GM21737 (cell line): ENCODE measurements at regions not wholly inside any gene's neighbourhood (a gene's known extent, or its start where the extent isn't known, plus 50 kb on each side); places are given as distances from the start of the nearest gene placed in this dataset.
"Not testable (repeated sequence)": the region's sequence is repeated elsewhere in the genome, so short reads cannot be mapped to it uniquely, and the experiment has no call there.

Experiments used
- ATAC-seq: cut with Tn5 transposase; IDR thresholded peaks from one replicate; pipeline ENCODE4 v1.9.1; 2021; ENCODE audit warnings: mild to moderate bottlenecking, moderate library complexity; ENCODE audit not compliant: unreplicated experiment

DNA sequence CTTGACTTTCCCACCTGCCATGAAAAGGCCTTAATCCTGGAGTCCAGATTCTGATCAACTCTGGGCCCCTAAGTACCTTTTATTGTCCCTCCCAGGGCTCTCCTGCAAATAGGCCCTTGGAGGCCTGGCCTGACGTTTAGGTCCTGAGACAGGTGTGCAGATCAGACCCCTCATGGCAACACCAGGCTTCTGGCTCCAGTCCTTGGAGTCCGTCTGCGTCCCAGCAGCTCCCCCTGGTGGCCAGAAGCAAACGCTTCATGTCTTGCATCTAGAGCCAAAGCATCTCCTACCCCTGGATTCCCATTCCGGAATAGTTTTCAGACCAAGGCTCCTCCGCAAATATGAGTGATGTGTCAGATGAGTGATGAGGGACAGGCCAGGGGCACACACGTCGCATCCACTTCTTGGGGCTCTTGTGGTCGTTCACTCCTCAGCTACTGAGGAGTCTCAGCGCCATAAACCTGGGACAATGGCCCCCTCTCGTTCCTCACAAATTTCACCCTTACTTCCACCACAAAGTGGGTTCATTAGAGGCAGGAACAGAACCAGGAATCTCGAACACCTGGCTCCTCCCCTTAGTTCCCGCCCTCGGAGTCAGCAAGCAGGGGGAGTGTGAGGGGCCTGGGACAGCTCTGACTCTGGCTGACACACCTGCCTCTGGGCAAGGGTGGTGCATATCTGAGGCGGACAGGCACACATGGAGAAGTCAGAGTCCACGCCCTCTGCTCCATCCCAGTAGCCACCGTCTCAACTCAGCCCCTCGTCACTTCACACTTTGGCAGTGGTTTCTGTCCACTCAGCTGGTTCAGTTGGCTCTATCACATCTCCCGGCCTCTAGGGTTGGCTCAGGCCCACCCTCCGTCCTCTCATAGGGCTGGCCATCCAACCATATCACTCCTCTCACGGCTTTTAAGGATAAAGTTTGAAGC, 77.9 kb upstream of the PWP1 start:
- no peak for ATAC-seq

DNA sequence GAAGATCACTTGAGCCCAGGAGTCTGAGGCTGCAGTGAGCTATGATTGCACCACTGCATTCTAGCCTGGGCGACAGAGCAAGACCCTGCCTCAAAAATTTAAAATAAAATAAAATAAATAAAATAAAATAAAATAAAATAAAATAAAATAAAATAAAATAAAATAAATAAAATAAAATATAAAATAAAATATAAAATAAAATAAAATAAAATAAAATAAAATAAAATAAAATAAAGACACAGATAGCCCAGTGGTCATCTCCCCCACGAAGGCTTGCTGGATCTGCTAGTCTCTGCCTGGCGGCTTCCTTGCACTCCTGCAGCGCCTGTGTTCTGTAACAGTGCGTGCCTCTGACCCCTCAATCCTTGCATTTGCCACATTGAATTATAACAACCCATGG, 76.8 kb upstream of the PWP1 start:
- ATAC-seq = not testable (repeated sequence)

DNA sequence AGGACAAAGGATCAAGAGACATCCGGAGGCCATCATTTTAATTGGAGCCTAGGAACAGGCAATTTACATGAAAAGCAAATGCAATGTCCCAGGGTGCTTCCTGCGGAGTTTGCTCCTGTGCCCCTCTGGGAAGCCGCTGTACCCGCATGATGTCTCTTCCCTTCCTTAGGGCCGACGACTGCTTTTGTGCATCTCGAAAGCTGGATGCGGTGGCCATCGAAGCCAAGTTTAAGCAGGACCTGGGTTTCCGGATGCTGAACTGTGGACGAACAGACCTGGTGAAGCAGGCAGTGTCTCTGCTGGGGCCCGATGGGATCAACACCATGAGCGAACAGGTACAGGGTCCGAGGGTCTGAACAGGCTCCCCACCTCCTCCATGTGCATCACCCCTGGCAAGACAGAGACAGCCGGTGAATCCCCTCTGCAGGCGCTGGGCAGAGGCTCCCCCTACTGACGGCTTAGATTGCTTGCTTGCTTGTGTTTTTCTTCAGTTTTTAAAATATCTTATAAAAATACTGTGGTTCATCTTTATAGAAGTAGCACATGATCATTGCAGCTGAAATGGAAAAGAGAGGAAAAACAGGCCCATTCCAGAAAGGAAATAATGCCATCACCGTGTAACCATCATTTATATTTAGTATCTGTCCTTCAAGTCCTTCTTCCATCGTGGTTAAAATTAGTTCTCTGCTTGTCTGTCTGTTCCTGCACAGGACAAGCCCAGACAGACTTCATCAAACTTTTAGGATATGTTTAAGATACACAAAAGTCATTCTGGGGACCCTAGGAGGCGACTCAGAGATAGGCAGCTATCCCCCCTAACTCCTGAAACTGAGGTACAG, 75.4 kb upstream of the PWP1 start:
- no peak for ATAC-seq

DNA sequence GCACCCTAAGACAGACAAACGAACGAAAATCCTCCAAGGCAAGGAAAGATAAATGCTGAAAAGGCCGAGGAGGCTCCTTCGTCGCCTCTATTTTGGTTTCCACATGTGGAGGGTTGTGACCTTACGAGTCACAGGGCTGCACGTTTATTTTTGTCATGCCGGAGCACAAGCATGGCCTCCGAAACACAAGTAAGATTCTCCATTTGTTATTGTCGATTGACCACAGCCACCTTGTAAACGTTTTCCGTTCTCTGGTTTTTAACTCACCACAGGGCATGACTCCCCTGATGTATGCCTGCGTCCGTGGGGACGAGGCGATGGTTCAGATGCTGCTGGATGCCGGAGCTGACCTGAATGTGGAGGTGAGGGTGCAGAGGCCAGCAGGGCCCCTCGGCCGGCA, 73.1 kb upstream of the PWP1 start:
- no peak for ATAC-seq

DNA sequence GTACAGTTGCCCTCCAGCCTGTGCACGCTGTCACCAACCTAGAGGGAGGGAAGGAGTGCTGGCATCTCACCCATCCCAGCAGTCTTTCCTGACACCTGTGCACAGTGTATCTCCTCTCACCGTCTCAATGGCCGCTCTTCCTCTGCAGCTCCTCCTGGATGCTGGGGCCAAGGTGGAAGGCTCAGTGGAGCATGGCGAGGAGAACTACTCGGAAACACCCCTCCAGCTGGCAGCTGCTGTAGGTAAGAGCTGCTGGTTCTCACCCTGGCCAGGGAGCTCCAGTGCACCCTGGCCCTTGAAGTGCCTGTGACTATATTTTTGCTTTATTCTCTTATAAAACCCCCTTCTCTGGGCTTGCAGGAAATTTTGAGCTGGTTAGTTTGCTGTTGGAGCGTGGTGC, 68.7 kb upstream of the PWP1 start:
- no peak for ATAC-seq

DNA sequence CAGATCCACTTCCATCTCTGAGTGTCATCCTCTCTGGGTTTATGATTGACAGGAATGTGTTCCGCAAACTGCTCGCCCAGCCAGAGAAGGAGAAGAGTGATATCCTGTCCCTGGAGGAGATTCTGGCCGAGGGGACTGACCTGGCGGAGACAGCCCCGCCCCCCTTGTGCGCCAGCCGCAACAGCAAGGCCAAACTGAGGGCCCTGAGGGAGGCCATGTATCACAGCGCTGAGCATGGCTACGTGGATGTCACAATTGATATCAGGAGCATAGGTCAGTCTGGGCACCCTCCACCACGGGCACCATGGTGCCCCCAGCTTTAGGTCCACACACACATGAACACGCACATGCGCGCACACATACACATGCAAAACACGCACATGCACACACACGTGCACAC, 67.5 kb upstream of the PWP1 start:
- no peak for ATAC-seq

DNA sequence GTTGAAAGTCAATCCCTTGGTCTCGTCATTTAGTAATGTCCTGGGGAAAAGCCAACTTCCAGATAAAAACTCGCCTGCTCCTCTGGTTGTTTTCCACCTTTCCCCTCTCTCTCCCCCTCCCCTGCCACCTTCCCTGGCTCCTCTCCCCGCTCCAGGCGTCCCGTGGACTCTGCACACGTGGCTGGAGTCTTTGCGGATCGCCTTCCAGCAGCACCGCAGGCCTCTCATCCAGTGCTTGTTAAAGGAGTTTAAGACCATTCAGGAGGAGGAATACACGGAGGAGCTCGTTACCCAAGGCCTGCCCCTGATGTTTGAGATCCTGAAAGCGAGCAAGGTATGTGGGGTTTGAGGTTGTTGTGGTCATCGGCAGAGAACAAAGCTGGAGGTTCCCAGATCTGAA, 65.8 kb upstream of the PWP1 start:
- no peak for ATAC-seq

DNA sequence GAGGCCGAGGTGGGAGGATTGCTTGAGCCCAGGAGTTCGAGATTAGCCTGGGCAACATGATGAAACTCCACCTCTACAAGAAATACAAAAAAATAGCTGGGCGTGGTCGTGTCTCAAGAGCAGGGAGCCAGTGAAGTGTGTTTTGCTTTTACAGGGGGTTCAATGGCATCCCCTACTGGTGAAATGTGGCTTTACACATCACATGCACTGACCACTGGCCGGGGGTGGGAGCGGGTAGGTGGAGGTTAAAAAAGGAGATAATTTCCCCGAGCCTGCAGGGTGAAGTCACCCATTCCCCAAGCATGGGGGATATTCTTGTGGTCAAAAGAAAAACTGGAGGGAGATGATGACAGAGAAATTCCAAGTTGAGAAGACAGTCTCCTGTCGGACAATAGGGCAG, 63.6 kb upstream of the PWP1 start:
- no peak for ATAC-seq

DNA sequence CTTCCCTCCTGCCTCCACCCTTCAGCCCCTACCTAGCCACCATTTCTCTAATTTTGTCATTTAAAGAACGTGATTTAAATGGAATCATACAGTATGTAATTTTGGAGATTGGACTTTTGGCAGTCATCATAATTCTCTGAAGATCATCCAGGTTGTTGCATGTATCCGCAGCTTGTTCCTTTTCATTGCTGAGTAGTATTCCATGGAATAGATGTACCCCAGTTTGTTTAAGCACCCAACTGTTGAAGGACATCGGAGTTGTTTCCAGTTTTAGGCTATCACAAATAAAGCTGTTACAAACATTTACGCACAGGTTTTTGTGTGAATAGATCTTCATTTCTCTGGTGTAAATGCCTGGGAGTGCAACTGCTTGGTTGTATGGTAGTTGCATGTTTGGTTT, 61.1 kb upstream of the PWP1 start:
- ATAC-seq = no peak

DNA sequence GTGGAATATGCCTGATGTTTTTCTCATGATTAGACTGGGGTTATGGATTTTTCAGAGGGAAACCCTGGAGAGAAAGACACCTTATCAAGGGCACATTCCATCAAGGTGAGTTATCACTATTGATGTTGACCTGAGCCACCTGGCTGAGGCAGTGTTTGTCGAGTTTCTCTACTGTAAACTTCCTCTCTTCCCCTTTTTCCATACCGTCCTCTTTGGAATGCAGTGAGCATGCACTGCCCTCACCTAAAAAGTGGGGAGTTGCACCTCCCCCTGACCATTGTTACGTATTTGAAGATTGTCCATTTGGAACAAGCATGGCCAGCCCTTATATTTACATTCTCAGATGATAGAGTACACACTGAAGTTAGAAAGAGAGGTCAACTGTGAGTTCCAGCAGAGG, 53.9 kb upstream of the PWP1 start:
- ATAC-seq = no peak

DNA sequence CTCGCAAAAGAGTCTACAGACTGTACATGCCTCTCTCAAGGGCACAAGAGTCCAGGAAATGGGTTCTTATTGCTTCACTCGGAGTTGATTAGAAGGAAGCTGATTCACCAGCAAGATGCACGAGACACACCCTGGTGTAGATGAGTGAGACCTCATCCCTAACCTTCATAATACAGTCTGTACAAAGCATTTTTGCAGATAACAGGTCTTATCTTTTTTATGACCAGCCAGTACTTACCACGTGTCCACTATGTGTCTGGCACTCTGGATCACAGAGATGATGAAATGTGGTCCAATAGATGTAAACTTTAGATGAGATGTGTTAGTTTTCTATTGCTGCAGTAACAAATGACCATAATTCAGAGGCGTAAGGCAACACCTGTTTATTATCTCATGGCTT, 53.4 kb upstream of the PWP1 start:
- no peak for ATAC-seq

DNA sequence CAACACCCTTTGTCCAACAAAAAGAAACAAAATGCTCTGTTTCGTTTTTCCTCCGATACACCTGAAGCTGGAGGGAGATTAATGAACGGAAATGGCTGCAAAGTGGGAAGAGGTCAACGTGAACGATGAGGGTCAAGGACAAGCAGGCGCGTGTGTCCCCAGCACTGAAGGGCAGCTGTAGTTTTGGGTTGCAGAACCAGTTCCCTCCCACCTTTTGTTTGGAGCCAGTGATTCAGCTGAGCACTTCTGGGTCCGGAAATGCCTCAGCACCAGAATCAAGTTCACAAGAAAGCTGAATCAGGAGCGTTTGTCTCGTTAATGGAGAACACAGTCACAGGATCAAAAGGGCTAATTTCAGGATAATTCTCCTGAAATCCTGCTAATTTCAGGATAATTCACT, 51.1 kb upstream of the PWP1 start:
- no peak for ATAC-seq

DNA sequence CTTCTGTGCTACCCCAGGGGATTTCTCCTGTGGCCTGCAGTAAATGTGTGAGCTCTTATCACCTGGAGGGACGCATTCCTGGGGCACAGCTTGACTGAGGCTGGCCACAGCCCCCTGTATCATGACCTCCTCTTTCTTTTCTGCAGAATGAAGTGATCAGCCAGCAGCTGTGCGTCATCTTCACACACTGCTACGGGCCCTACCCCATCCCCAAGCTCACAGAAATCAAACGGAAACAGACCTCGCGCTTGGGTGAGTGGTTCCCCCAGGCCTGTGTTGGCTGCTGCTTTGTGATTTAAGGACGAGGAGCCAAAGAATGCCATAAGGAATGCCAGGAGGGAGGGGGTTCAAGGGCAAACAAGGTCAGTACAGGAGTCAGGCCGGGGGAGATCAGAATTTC, 50.5 kb upstream of the PWP1 start:
- ATAC-seq = no peak
